SK-N-SH (cell line): ENCODE measurements at regions not wholly inside any gene's neighbourhood (a gene's known extent, or its start where the extent isn't known, plus 50 kb on each side); places are given as distances from the start of the nearest gene placed in this dataset.

Experiments
- CTCF ChIA-PET: fragments of 300-600, 350-600 bp; formaldehyde crosslinking; extraction: SDS; loops from one replicate; lab custom pipeline; 2021; lab: Yijun Ruan, JAX
- POLR2A ChIA-PET: fragments of 350-600 bp; sonication (Branson Sonifier 250); formaldehyde crosslinking; extraction: SDS; loops from one replicate; lab custom pipeline; 2020; ENCODE audit warnings: antibody characterized with exemption, inconsistent platforms; lab: Yijun Ruan, JAX
- DNase-seq: peaks from one replicate; pipeline ENCODE4 v3.0.0; 2012
- H2AFZ ChIP-seq: fragments of 200-600 bp; sonication (generic); 2 replicates; pipeline ENCODE4 v1.8.1; 2016; ENCODE audit warnings: antibody characterized with exemption, mild to moderate bottlenecking, low read depth
- H3F3A ChIP-seq: fragments of 200-600 bp; sonication (generic); replicated peaks from 2 replicates; pipeline ENCODE3; 2016; ENCODE audit warnings: antibody characterized with exemption, mild to moderate bottlenecking; ENCODE audit not compliant: insufficient read depth
- H3K27ac ChIP-seq, 2 experiments: fragments of 200-500 bp in 1 of 2; fragments of 200-600 bp in 1 of 2; sonication (Bioruptor generic) in 1 of 2; sonication (generic), shearing (Covaris generic) in 1 of 2; 2 replicates each; pipeline versions ENCODE4 v1.5.1 to v1.6.1; 2014 to 2016; ENCODE audit warnings: low read depth in 2 of 2, inconsistent platforms in 1 of 2, low read length in 1 of 2, mild to moderate bottlenecking in 1 of 2, mixed read lengths in 1 of 2
- H3K27me3 ChIP-seq: fragments of 200-600 bp; sonication (generic), shearing (Covaris generic); 2 replicates; pipeline ENCODE4 v1.6.1; 2016; ENCODE audit warnings: mixed run types; ENCODE audit not compliant: insufficient read depth
- H3K36me3 ChIP-seq, 2 experiments: fragments of 200-500 bp in 1 of 2; fragments of 200-600 bp in 1 of 2; sonication (Bioruptor generic) in 1 of 2; sonication (generic) in 1 of 2; replicated peaks in 1 of 2; 2 replicates each; pipeline versions ENCODE3 to v1.5.1; 2014 to 2016; ENCODE audit warnings: low read length in 1 of 2, mild to moderate bottlenecking in 1 of 2; ENCODE audit not compliant: insufficient read depth in 2 of 2, control insufficient read depth in 1 of 2
- H3K4me1 ChIP-seq, 2 experiments: fragments of 200-500 bp in 1 of 2; fragments of 200-600 bp in 1 of 2; sonication (Bioruptor generic) in 1 of 2; sonication (generic), shearing (Covaris generic) in 1 of 2; 2 replicates each; pipeline versions ENCODE4 v1.5.1 to v1.6.1; 2014 to 2016; ENCODE audit warnings: low read depth in 1 of 2, low read length in 1 of 2, mixed run types in 1 of 2; ENCODE audit not compliant: insufficient read depth in 2 of 2, control insufficient read depth in 1 of 2
- H3K4me2 ChIP-seq: fragments of 200-600 bp; sonication (generic), shearing (Covaris generic); 2 replicates; pipeline ENCODE4 v1.6.1; 2017; ENCODE audit warnings: mixed run types
- H3K4me3 ChIP-seq, 2 experiments: fragments of 200-500 bp in 1 of 2; fragments of 200-600 bp in 1 of 2; sonication (Bioruptor generic) in 1 of 2; sonication (generic), shearing (Covaris generic) in 1 of 2; 2 replicates each; pipeline versions ENCODE4 v1.5.1 to v1.8.1; 2014 to 2016; ENCODE audit warnings: low read depth in 2 of 2, inconsistent platforms in 1 of 2, low read length in 1 of 2, mild to moderate bottlenecking in 1 of 2, mixed read lengths in 1 of 2, moderate library complexity in 1 of 2
- H3K79me2 ChIP-seq: fragments of 200-600 bp; sonication (generic); 2 replicates; pipeline ENCODE4 v1.8.1; 2017; ENCODE audit warnings: mild to moderate bottlenecking; ENCODE audit not compliant: insufficient read depth
- H3K9ac ChIP-seq: fragments of 200-600 bp; sonication (generic); 2 replicates; pipeline ENCODE4 v1.6.1; 2017; ENCODE audit warnings: mixed run types
- H3K9me2 ChIP-seq: fragments of 200-600 bp; sonication (generic); 2 replicates; pipeline ENCODE4 v1.6.1; 2017; ENCODE audit warnings: mixed run types
- H3K9me3 ChIP-seq: fragments of 200-600 bp; sonication (generic); 2 replicates; pipeline ENCODE4 v1.6.1; 2017; ENCODE audit warnings: mixed run types, mild to moderate bottlenecking, moderate library complexity
- H4K20me1 ChIP-seq: fragments of 200-600 bp; sonication (generic); 2 replicates; pipeline ENCODE4 v1.6.1; 2017; ENCODE audit warnings: mild to moderate bottlenecking, mixed run types; ENCODE audit not compliant: insufficient read depth
- ELF1 ChIP-seq: IDR thresholded peaks from 2 replicates; pipeline ENCODE4 v1.4.0; 2012
- EZH2phosphoT487 ChIP-seq: fragments of 200-600 bp; sonication (generic); IDR thresholded peaks from 2 replicates; pipeline ENCODE4 v1.6.1; 2017; ENCODE audit warnings: low read depth, mixed run types, mild to moderate bottlenecking, antibody characterized with exemption, moderate library complexity, borderline replicate concordance
- GABPA ChIP-seq: IDR thresholded peaks from 2 replicates; pipeline ENCODE4 v1.4.0; 2012; ENCODE audit warnings: low read depth, mild to moderate bottlenecking
- GATA2 ChIP-seq: sonication (generic); formaldehyde crosslinking; IDR thresholded peaks from 2 replicates; pipeline ENCODE4 v1.5.0; 2020; ENCODE audit warnings: mild to moderate bottlenecking, missing genetic modification reagents
- JUND ChIP-seq: IDR thresholded peaks from 2 replicates; pipeline ENCODE4 v1.4.0; 2012
- NFIC ChIP-seq: IDR thresholded peaks from 2 replicates; pipeline ENCODE4 v1.4.0; 2012; ENCODE audit warnings: borderline replicate concordance
- NRF1 ChIP-seq: IDR thresholded peaks from 2 replicates; pipeline ENCODE4 v1.6.1; 2012; ENCODE audit warnings: low read depth, mild to moderate bottlenecking, low read length
- POLR2AphosphoS5 ChIP-seq: IDR thresholded peaks from 2 replicates; pipeline ENCODE4 v1.6.1; 2012; ENCODE audit warnings: low read depth, low read length
- SIN3A ChIP-seq: IDR thresholded peaks from 2 replicates; pipeline ENCODE4 v1.6.1; 2012; ENCODE audit warnings: low read depth, mild to moderate bottlenecking, low read length, moderate library complexity, borderline replicate concordance
- WGBS: methylation state at CpG from one replicate; pipeline ENCODE4 v1.1.6; 2017; ENCODE audit warnings: low lambda C conversion rate; 5-methylcytosine and 5-hydroxymethylcytosine counted together
- TF ChIP-seq, protein P1 (sequence below): IDR thresholded peaks from 2 replicates; pipeline ENCODE4; 2012
- TF ChIP-seq, protein P2 (sequence below): IDR thresholded peaks from 2 replicates; pipeline ENCODE4 v1.4.0; 2012; ENCODE audit warnings: low read depth, borderline replicate concordance
- TF ChIP-seq, protein P3 (sequence below): IDR thresholded peaks from 2 replicates; pipeline ENCODE4 v1.6.1; 2012; ENCODE audit warnings: mild to moderate bottlenecking, low read depth, low read length, moderate library complexity
- TF ChIP-seq, protein P4 (sequence below): fragments of 200-600 bp; sonication (generic); IDR thresholded peaks from 2 replicates; pipeline ENCODE4 v1.6.1; 2017; ENCODE audit warnings: antibody characterized with exemption, mild to moderate bottlenecking, moderate library complexity
- TF ChIP-seq, protein P5 (sequence below): fragments of 150-350 bp; IDR thresholded peaks from 2 replicates; pipeline ENCODE4 v1.6.1; 2017; ENCODE audit warnings: antibody characterized with exemption, low read length, low read depth, borderline replicate concordance

DNA sequence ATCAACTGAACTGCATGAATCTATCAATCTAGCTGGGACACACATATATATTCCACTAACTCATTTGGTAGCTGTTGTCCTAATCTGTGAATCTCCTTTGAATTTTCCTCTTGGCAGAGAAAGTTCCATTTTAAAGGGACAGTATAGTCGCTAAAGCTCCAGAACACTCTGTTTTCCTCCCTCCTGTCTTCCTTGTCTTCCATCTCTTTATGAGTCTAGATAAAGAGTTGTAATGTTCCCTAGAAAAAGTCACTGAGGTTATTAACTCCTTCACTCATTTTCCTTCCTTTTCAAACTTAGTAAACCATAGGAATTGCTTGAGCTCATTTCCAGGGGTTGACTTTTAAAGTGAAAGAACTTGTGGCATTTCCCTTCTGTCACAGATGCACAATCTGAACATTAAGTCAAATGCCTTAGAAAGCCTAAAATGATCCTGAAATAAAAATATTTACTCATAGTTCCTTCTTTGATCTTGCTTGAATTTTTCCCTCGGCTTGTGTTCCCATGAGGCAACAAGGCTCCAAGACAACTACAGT, 198.4 kb downstream of the TRIM27 start:
- H3K36me3 ChIP-seq: no peaks in the 10 kb centered on the region
- no peaks in the 10 kb centered on the region for H3K9me3 ChIP-seq
- H3K4me2 ChIP-seq: no peak overlapping the region
- CTCF ChIA-PET: no interaction called here
- H3K79me2 ChIP-seq: no peaks in the 10 kb centered on the region
- no peak overlapping the region for H3K4me3 ChIP-seq
- peaks cover 20% of the 10 kb centered on the region for H3F3A ChIP-seq
- H3K27ac ChIP-seq: no peak overlapping the region
- no peak overlapping the region for H2AFZ ChIP-seq
- H3K4me1 ChIP-seq: peaks cover 4 to 6% of the 10 kb centered on the region in 2 experiments; a peak in 2 of 4 replicates
- POLR2A ChIA-PET: no interaction called here
- no peak for DNase-seq
- no peak for TF ChIP-seq POLR2AphosphoS5
- TF ChIP-seq ELF1: no peak
- no peak for TF ChIP-seq SIN3A
- no peak for TF ChIP-seq NFIC
- TF ChIP-seq, protein P1, sequence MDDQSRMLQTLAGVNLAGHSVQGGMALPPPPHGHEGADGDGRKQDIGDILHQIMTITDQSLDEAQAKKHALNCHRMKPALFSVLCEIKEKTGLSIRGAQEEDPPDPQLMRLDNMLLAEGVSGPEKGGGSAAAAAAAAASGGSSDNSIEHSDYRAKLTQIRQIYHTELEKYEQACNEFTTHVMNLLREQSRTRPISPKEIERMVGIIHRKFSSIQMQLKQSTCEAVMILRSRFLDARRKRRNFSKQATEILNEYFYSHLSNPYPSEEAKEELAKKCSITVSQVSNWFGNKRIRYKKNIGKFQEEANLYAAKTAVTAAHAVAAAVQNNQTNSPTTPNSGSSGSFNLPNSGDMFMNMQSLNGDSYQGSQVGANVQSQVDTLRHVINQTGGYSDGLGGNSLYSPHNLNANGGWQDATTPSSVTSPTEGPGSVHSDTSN: no peak
- TF ChIP-seq, protein P2, sequence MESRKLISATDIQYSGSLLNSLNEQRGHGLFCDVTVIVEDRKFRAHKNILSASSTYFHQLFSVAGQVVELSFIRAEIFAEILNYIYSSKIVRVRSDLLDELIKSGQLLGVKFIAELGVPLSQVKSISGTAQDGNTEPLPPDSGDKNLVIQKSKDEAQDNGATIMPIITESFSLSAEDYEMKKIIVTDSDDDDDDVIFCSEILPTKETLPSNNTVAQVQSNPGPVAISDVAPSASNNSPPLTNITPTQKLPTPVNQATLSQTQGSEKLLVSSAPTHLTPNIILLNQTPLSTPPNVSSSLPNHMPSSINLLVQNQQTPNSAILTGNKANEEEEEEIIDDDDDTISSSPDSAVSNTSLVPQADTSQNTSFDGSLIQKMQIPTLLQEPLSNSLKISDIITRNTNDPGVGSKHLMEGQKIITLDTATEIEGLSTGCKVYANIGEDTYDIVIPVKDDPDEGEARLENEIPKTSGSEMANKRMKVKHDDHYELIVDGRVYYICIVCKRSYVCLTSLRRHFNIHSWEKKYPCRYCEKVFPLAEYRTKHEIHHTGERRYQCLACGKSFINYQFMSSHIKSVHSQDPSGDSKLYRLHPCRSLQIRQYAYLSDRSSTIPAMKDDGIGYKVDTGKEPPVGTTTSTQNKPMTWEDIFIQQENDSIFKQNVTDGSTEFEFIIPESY: no peak
- no peak for TF ChIP-seq GATA2 (CRISPR knock-in tag)
- TF ChIP-seq, protein P3, sequence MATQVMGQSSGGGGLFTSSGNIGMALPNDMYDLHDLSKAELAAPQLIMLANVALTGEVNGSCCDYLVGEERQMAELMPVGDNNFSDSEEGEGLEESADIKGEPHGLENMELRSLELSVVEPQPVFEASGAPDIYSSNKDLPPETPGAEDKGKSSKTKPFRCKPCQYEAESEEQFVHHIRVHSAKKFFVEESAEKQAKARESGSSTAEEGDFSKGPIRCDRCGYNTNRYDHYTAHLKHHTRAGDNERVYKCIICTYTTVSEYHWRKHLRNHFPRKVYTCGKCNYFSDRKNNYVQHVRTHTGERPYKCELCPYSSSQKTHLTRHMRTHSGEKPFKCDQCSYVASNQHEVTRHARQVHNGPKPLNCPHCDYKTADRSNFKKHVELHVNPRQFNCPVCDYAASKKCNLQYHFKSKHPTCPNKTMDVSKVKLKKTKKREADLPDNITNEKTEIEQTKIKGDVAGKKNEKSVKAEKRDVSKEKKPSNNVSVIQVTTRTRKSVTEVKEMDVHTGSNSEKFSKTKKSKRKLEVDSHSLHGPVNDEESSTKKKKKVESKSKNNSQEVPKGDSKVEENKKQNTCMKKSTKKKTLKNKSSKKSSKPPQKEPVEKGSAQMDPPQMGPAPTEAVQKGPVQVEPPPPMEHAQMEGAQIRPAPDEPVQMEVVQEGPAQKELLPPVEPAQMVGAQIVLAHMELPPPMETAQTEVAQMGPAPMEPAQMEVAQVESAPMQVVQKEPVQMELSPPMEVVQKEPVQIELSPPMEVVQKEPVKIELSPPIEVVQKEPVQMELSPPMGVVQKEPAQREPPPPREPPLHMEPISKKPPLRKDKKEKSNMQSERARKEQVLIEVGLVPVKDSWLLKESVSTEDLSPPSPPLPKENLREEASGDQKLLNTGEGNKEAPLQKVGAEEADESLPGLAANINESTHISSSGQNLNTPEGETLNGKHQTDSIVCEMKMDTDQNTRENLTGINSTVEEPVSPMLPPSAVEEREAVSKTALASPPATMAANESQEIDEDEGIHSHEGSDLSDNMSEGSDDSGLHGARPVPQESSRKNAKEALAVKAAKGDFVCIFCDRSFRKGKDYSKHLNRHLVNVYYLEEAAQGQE: no peak
- TF ChIP-seq, protein P4, sequence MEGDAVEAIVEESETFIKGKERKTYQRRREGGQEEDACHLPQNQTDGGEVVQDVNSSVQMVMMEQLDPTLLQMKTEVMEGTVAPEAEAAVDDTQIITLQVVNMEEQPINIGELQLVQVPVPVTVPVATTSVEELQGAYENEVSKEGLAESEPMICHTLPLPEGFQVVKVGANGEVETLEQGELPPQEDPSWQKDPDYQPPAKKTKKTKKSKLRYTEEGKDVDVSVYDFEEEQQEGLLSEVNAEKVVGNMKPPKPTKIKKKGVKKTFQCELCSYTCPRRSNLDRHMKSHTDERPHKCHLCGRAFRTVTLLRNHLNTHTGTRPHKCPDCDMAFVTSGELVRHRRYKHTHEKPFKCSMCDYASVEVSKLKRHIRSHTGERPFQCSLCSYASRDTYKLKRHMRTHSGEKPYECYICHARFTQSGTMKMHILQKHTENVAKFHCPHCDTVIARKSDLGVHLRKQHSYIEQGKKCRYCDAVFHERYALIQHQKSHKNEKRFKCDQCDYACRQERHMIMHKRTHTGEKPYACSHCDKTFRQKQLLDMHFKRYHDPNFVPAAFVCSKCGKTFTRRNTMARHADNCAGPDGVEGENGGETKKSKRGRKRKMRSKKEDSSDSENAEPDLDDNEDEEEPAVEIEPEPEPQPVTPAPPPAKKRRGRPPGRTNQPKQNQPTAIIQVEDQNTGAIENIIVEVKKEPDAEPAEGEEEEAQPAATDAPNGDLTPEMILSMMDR: no peak
- no peak for TF ChIP-seq EZH2phosphoT487
- TF ChIP-seq, protein P5, sequence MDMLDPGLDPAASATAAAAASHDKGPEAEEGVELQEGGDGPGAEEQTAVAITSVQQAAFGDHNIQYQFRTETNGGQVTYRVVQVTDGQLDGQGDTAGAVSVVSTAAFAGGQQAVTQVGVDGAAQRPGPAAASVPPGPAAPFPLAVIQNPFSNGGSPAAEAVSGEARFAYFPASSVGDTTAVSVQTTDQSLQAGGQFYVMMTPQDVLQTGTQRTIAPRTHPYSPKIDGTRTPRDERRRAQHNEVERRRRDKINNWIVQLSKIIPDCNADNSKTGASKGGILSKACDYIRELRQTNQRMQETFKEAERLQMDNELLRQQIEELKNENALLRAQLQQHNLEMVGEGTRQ: no peak
- TF ChIP-seq GABPA: no peak
- TF ChIP-seq NRF1: no peak
- TF ChIP-seq JUND: no peak
- H4K20me1 ChIP-seq: no peaks in the 10 kb centered on the region
- H3K27me3 ChIP-seq: peaks cover 15% of the 10 kb centered on the region
- H3K9ac ChIP-seq: no peak overlapping the region
- WGBS: 8% methylated on average over 2 of the region's 2 CpGs
- no peaks in the 10 kb centered on the region for H3K9me2 ChIP-seq
